ENCODE measurements at regions not wholly inside any gene's neighbourhood (a gene's known extent, or its start where the extent isn't known, plus 50 kb on each side); places are given as distances from the start of the nearest gene placed in this dataset.

DNA sequence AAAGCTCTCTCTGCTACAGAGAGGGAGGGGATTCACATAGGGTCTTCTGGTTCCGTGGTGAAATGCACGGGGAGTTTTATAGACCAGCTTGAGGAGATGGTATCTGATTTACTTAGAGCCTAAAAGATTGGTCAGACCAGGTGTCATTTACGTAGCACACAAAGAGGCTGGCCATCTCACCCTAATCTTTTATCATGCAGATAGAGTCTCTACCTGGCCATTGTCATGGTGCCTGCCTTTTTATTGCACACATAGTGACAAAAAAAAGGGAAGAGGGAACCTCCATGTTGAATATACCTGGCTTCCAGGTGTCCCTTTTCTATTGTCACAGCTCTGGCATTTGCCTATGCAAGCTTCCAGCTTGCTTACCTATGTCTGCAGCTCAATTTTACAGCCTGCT lies 1456.1 kb downstream of the GATA3 start:
- H3K4me3 ChIP-seq (ENCODE audit: low read length) = no peak overlapping the region
- Mint-ChIP-seq H3K4me1 (ENCODE audit: low read depth) (no peaks in the 10 kb centered on the region), H3K9me3 (no peaks in the 10 kb centered on the region), H3K4me3 (no peak overlapping the region), H3K36me3 (ENCODE audit: low read depth) (no peaks in the 10 kb centered on the region), H3K27me3 (peaks cover 5% of the 10 kb centered on the region), H3K27ac (no peak overlapping the region)
- DNase-seq = no peak
- ChIA-PET CTCF (no interaction called here), POLR2A (no interaction called here)
- no peak for ATAC-seq (ENCODE audit: poor library complexity)
- no peaks in the 10 kb centered on the region for H3K27me3 ChIP-seq (ENCODE audit: control insufficient read depth in 1 of 2, insufficient read depth in 2 of 2, low read length in 2 of 2)
- TF ChIP-seq, protein P1, sequence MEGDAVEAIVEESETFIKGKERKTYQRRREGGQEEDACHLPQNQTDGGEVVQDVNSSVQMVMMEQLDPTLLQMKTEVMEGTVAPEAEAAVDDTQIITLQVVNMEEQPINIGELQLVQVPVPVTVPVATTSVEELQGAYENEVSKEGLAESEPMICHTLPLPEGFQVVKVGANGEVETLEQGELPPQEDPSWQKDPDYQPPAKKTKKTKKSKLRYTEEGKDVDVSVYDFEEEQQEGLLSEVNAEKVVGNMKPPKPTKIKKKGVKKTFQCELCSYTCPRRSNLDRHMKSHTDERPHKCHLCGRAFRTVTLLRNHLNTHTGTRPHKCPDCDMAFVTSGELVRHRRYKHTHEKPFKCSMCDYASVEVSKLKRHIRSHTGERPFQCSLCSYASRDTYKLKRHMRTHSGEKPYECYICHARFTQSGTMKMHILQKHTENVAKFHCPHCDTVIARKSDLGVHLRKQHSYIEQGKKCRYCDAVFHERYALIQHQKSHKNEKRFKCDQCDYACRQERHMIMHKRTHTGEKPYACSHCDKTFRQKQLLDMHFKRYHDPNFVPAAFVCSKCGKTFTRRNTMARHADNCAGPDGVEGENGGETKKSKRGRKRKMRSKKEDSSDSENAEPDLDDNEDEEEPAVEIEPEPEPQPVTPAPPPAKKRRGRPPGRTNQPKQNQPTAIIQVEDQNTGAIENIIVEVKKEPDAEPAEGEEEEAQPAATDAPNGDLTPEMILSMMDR (IDR thresholded peaks at IDR 0.05) = no peak
- no peak overlapping the region for H3K27ac ChIP-seq (ENCODE audit: low read depth in 1 of 2, low read length in 2 of 2)
- intact Hi-C loops (cut with DNase I, micrococcal nuclease) = no loop called here
- H3K36me3 ChIP-seq (ENCODE audit: insufficient read depth, low read length) = no peaks in the 10 kb centered on the region
- no peaks in the 10 kb centered on the region for H3K4me1 ChIP-seq (ENCODE audit: insufficient read depth, low read length)
- no peaks in the 10 kb centered on the region for H3K9me3 ChIP-seq (ENCODE audit: control insufficient read depth in 1 of 2, insufficient read depth in 1 of 2, low read length in 2 of 2)

DNA sequence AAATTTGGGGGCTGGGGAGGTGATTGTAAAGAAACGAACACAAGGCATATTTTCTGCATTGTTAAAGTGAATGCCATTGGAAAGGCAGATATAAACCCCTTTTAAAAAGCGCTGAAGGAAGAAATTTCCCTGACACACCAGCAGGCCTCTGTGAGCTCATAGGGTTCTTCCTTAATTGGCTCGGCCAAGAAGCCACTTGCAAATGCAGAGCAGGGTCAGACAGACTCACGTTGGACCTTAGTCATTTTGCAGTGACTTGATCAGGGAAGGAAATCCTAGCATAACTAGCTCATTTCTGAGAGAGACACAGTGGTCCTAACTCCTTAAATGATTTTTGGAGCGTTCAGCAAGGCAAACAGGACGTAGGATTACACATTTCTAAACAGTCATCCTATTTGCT lies 1461.4 kb downstream of the GATA3 start:
- Histone ChIP-seq H3K27me3 (ENCODE audit: control insufficient read depth in 1 of 2, insufficient read depth in 2 of 2, low read length in 2 of 2) (no peaks in the 10 kb centered on the region), H3K4me1 (ENCODE audit: insufficient read depth, low read length) (no peaks in the 10 kb centered on the region), H3K4me3 (ENCODE audit: low read length) (no peak overlapping the region), H3K9me3 (ENCODE audit: control insufficient read depth in 1 of 2, insufficient read depth in 1 of 2, low read length in 2 of 2) (peaks cover 0 to 8% of the 10 kb centered on the region in 2 experiments), H3K27ac (ENCODE audit: low read depth in 1 of 2, low read length in 2 of 2) (no peak overlapping the region), H3K36me3 (ENCODE audit: insufficient read depth, low read length) (no peaks in the 10 kb centered on the region)
- ChIA-PET CTCF (no interaction called here), POLR2A (no interaction called here)
- H3K27me3 Mint-ChIP-seq = no peaks in the 10 kb centered on the region
- no peaks in the 10 kb centered on the region for H3K4me1 Mint-ChIP-seq (ENCODE audit: low read depth)
- DNase-seq = no peak
- no peak overlapping the region for H3K27ac Mint-ChIP-seq
- no peaks in the 10 kb centered on the region for H3K36me3 Mint-ChIP-seq (ENCODE audit: low read depth)
- TF ChIP-seq, protein P1 (IDR thresholded peaks at IDR 0.05) = no peak
- intact Hi-C loops (cut with DNase I, micrococcal nuclease) = no loop called here
- no peak overlapping the region for H3K4me3 Mint-ChIP-seq
- no peaks in the 10 kb centered on the region for H3K9me3 Mint-ChIP-seq
- no peak for ATAC-seq (ENCODE audit: poor library complexity)

DNA sequence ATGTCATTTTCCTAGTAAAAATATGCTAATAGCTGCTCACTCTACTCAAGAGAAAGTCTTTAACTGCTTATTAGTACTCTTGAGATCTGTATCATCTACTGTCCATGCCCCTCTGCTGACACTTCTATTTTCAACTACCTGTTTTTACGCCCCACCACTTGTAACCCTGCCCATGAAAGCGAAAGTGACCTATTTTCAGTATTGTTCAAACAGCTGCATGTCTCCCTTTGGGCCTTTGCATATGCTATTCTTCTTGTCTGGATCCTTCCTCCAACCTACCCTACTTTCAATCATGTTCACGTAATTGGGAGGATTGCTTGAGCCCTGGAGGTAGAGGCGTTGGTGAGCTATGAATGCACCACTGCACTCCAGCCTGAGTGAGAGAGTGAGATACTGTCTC lies 1481.3 kb downstream of the GATA3 start:
- H3K9me3 ChIP-seq (ENCODE audit: control insufficient read depth in 1 of 2, insufficient read depth in 1 of 2, low read length in 2 of 2) = no peaks in the 10 kb centered on the region
- Mint-ChIP-seq H3K4me1 (ENCODE audit: low read depth) (no peaks in the 10 kb centered on the region), H3K4me3 (no peak overlapping the region), H3K36me3 (ENCODE audit: low read depth) (no peaks in the 10 kb centered on the region), H3K27ac (no peak overlapping the region), H3K9me3 (no peaks in the 10 kb centered on the region), H3K27me3 (peaks cover under 1% of the 10 kb centered on the region)
- intact Hi-C loops (cut with DNase I, micrococcal nuclease) = no loop called here
- H3K27ac ChIP-seq (ENCODE audit: low read depth in 1 of 2, low read length in 2 of 2) = no peak overlapping the region
- H3K4me3 ChIP-seq (ENCODE audit: low read length) = no peak overlapping the region
- CTCF ChIA-PET = no interaction called here
- TF ChIP-seq, protein P1 (IDR thresholded peaks at IDR 0.05) = no peak
- no peaks in the 10 kb centered on the region for H3K36me3 ChIP-seq (ENCODE audit: insufficient read depth, low read length)
- ATAC-seq (ENCODE audit: poor library complexity) (no peak), DNase-seq (no peak)
- no peaks in the 10 kb centered on the region for H3K4me1 ChIP-seq (ENCODE audit: insufficient read depth, low read length)
- POLR2A ChIA-PET = no interaction called here
- H3K27me3 ChIP-seq (ENCODE audit: control insufficient read depth in 1 of 2, insufficient read depth in 2 of 2, low read length in 2 of 2) = no peaks in the 10 kb centered on the region

Measured in CD4-positive, alpha-beta T cell (primary cell).